CD1c-positive myeloid dendritic cell (primary cell): ENCODE measurements at regions not wholly inside any gene's neighbourhood (a gene's known extent, or its start where the extent isn't known, plus 50 kb on each side); places are given as distances from the start of the nearest gene placed in this dataset.

Experiments
- DNase-seq: peaks from one replicate; pipeline ENCODE4 v3.0.0-alpha.2; 2016; ENCODE audit errors: extremely low spot score

GRCh38 chr4:84441758-84442377 is 57.2 kb downstream of the NKX6-1 start:
- no peak for DNase-seq

- no peak for DNase-seq
These were observed 59.1 kb downstream of the NKX6-1 start for GRCh38 chr4:84439996-84440395.

DNA sequence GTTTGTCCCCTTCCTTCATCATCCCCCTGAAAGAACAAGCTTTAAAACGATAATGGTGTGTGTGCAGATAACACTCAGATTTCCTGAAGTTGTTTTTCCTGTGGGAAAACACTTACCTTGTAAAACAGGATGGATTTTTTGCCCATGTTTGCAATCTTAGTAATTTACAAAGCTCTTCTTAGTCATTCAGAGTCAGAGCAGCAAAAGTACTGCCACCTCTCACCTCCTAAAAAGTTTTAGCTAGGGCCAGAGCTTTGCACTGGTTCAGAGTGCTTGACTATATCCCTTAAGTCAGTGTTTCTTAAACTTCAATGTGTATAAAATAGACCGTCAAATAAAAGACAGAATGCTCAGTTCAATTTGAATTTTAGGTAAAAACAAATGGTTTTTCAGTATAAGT is 62.3 kb downstream of the NKX6-1 start:
- DNase-seq, result no peak

- no peak for DNase-seq
These were observed 64.7 kb downstream of the NKX6-1 start for GRCh38 chr4:84434344-84434743.

DNA sequence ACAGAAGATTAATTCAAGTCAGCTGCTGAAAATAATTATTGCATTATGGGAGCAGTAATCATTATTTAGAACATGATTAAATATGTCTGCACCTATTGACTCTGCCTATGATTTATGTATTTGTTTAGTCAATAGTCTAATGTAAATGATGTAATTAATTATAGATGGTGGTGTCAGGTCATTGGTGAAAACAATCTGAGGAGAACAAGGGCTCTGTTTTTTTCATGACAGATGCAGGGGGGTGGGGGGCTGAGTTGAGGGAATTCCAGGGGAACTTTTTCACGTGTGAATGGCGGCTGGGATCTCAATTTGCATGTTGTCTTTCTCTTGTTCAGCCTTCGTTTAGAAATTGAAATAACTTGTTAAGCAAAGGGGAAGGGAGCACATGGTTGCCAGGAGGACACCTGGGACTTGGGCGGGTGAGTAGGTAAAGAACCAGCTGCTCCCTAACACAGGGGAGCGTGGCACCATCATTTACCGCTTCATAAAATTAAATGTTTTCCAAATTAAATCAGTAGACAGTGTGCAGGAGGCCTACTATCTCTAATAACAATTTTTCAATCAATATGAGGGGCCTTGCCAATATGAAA is 65.4 kb downstream of the NKX6-1 start:
- DNase-seq, result no peak

GRCh38 chr4:84432713-84433112 is 66.4 kb downstream of the NKX6-1 start:
- no peak for DNase-seq

- no peak for DNase-seq
These were observed 78.5 kb downstream of the NKX6-1 start for GRCh38 chr4:84420608-84421007.

DNA sequence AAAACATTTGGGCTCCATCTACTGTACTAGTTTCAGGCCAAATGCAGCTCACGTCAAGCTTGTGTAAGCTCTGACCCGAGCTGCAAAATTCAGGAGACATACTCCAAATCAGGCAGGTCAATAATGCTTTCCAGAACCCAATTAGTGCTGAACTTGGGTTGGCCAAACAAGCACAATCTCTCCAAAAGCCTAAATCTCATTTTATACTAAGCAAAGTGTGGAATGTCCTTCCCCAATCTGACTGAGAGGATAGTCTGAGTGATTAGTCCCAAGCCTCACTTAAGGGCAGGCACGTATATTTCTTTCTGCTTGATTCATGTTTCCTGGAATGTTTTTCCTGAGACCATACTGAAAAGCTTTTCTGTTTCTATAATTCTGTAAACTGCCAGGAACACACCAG is 79.9 kb downstream of the NKX6-1 start:
- no peak for DNase-seq

DNA sequence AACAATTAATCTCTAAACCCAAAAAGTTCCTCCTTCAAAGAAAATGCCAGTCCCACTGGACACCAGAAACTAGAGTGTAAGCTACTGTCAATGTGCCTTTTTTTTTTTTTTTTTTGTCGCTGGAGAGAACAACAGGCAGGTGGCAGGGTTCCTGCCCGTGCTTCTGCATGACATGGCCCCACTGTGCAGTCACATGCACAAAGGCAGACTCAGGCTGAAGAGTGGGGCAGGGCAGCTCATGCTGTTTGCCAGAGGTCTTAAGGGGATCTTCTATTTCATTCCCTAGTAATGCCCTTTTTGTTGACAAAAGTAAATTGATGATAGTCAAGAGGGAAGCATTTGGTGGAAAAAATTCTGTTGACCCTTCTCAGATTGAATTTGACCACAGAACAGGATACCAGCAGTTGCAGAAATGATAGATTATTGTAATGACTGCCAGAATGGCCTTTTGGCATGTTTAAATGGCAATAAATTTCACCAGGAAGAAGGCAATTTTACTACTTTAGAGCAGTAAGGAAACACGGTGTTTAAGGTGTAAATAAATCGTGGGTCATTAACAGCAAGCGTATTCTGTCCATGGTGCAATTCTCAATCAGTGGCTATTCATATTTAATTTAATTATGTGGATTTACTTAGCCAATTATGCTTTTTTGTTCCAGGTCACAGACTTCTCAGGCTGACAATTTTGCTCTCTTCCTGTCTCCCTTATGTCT is 80.9 kb downstream of the NKX6-1 start:
- DNase-seq, result no peak

- no peak for DNase-seq
These were observed 85.1 kb downstream of the NKX6-1 start for GRCh38 chr4:84413976-84414375.

DNA sequence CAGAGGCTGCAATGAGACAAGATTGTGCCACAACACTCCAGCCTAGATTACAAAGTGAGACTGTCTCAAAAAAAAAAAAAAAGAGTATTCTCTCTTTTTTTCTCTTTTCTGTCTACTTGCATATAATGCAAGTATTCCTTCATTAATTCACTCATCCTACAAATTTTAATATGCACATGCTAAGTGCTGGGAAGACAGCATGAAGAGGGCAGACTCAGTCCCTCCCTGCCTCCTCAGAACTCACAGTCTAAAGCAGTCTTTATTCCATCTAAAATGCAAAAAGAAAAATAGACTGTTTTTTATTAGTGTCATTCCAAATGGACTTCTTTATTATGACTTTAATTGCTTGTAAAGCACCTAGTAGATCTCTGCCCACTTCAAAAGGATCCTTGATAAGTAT is 85.6 kb downstream of the NKX6-1 start:
- DNase-seq, result no peak

DNA sequence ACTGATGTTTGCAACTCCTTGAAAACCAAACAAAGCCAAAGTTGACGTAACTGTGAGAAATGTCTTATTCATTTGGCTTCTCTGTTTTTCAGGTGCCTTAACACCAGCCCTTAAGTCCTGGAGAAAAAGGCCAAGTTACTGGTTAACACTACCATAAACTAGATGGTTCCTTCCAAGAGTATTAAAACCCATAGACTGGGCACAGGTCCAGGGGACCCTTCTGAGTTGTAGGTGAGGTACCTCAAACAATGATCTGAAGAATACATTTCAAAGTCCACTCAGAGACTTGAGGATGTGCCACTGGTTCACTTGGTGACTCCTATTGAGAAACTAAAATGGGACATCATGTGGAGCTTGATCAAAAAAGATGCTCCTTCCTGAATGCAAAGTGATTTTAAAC is 87.0 kb downstream of the NKX6-1 start:
- no peak for DNase-seq

DNA sequence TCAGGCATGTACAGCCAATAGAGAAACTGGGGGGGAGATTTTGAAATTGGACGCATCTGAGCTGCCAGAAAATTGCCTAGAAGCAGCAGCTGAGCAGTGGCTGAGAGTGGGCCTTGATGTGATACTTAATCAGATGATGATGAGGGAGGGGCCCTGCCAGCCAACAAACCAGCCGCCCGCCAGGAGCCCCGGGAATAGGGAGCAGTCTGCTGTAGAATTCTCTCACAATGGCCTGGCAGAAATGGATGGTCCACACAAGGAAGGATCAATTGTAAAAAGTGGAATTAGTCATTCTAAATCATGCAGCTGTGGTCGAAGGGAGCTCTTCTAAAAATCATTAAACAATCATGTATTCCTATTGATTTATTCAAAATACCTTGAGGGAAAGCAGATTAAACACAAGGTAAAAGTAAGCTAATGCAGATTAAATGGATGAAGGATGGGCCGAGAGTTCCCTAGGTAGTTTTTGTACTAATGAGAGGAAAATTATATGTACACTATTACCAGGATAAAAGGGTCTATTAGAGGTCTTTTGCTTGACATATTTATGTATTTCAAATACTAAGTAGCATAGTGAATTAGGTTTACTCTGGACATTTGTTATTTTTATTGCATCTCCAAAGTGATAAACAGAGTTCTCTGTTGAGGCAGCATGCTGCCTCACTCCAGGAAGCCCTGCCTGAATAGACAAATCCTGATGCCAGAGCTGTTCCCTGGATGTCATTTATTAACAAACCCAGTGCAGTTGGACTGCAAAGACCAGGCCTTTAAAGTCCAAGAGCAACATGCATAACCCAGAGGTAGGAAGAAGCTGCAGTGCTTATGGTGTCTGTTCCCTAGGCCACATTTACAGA is 91.3 kb downstream of the NKX6-1 start:
- DNase-seq, result no peak

GRCh38 chr4:84403656-84404055 is 95.4 kb downstream of the NKX6-1 start:
- DNase-seq, result no peak

GRCh38 chr4:84401701-84402306 is 97.3 kb downstream of the NKX6-1 start:
- no peak for DNase-seq

DNA sequence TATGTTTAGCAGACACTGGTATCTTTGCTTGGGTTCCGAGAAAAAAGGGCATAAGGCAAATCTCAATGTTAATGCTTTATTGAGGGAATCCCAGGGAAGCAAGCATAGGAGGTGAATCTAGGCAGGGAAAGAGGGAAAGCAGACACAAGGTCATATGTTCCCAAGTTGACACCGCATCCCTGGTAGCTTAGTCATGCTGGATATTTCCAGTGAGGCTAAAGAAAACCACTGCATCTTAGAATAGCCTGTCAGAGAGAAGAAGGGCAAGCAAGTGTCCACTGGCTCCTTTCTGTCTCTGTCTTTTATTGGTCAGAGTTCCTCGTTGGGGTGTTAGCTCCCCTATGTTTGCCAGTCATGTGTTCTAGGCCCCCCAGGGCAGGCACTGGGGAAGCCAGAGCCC is 104.7 kb downstream of the NKX6-1 start:
- DNase-seq, result no peak

DNA sequence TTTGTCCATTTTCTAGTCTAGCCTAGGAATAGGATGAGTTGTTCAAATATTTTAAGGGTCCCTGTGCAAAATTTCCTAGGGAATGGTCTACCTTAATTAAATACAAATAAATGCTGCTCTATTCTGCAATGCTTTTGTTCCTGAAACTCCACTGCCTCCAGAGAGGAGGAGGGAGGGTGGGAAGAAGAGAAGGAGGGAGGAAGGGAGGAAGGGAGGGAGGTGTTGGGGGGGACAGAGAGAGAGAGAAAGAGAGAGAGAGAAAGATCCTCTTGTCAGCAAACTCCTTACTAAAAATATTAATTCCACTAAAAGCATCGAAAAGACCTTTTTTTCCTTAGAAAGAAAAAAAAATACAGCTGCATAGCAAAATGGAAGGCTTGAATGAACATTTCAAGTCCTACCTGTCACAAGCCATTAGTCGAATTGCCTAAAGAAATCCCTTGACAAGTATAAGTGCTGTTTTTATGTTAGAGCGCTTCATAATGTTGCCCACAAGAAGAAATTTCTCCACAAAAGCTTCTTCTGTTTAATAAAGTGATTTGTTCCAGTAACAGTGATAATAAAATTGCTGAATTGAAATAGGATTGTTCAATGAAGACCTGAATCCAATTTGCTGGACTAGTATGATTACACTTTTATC is 106.0 kb downstream of the NKX6-1 start:
- no peak for DNase-seq

DNA sequence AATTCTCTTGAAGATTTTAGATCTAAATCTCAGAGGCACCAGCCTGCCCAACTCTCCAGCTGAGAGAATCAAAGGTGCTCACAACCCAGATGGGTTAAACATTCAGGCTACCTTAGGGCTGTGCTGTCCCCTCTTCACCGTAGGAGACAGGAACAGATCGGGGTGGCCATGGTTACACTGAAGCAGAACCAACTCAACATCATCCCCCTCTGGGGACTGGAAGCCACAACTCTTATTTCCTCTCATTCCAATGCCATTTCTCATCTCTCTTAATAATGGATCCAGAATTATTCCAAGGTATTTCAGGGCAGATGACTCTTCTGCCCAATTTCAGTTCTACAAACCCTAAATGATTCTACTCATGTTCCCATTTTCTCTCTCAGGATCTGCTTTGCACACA is 109.7 kb downstream of the NKX6-1 start:
- no peak for DNase-seq

DNA sequence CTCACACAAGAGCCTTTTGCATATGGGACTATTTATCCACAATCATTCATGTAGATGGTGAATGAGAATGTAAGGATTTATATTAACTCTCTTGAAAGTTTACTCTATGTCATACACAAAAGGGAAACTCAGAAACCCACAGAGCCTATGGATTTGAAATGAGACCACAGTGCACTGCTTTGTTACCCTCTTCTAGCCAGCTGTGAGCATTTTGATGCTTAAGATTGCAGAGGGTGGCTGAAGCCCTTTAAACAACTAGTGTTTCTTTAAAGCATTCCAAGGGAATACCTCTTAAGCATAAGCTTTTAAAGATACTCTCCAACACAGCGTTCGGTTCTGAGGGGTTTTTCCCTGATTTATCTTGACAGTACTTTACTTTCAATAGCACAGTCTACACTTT is 113.9 kb downstream of the NKX6-1 start:
- no peak for DNase-seq

GRCh38 chr4:84384801-84385200 is 114.3 kb downstream of the NKX6-1 start:
- DNase-seq, result no peak

GRCh38 chr4:84381759-84382158 is 117.3 kb downstream of the NKX6-1 start:
- DNase-seq, result no peak
